IMR-90 (cell line): ENCODE measurements at regions not wholly inside any gene's neighbourhood (a gene's known extent, or its start where the extent isn't known, plus 50 kb on each side); places are given as distances from the start of the nearest gene placed in this dataset.

Source experiments
- ATAC-seq: fragments of 200-7000 bp; cut with Tn5 transposase; 2 replicates; pipeline ENCODE4 v1.9.1; 2020; ENCODE audit warnings: low read depth, mild to moderate bottlenecking, moderate library complexity
- BruUV-seq: library from RNA; stranded (reverse); fragments of 400-500 nt; replicated peaks from 2 replicates; lab custom pipeline; 2021; lab: Mats Ljungman, UMichigan
- CTCF ChIA-PET: fragments of 300-600 bp; formaldehyde crosslinking; extraction: SDS; loops from one replicate; lab custom pipeline; 2021; ENCODE audit warnings: antibody characterized with exemption; lab: Yijun Ruan, JAX
- POLR2A ChIA-PET: fragments of 300-600 bp; sonication (Branson Sonifier 250); formaldehyde crosslinking; loops from one replicate; lab custom pipeline; 2022; ENCODE audit warnings: antibody characterized with exemption; ENCODE audit not compliant: unreplicated experiment; lab: Charles Lee
- DNase-seq: peaks from one replicate; pipeline ENCODE4 v3.0.0; 2013
- H2AFZ ChIP-seq: replicated peaks from 2 replicates; pipeline ENCODE3; 2013; ENCODE audit warnings: low read length, mild to moderate bottlenecking; ENCODE audit not compliant: poor library complexity
- H2AK5ac ChIP-seq: 2 replicates; pipeline ENCODE4 v1.6.1; 2013; ENCODE audit warnings: low read depth, low read length, inconsistent platforms
- H2AK9ac ChIP-seq: replicated peaks from 2 replicates; pipeline ENCODE3; 2013; ENCODE audit warnings: mild to moderate bottlenecking, low read depth, low read length, moderate library complexity; ENCODE audit not compliant: poor library complexity
- H2BK120ac ChIP-seq: 2 replicates; pipeline ENCODE4 v1.6.1; 2013; ENCODE audit warnings: low read depth, low read length, inconsistent platforms
- H2BK15ac ChIP-seq: 3 replicates; pipeline ENCODE4 v1.6.1; 2013; ENCODE audit warnings: low read depth, low read length, inconsistent platforms
- H2BK20ac ChIP-seq: 2 replicates; pipeline ENCODE4 v1.6.1; 2013; ENCODE audit warnings: low read depth, mild to moderate bottlenecking, inconsistent platforms, low read length, moderate library complexity
- H2BK5ac ChIP-seq: 2 replicates; pipeline ENCODE4 v1.6.1; 2013; ENCODE audit warnings: mild to moderate bottlenecking, low read depth, low read length, inconsistent platforms; ENCODE audit not compliant: poor library complexity, severe bottlenecking
- H3K14ac ChIP-seq: replicated peaks from 2 replicates; pipeline ENCODE4 v1.6.1; 2013; ENCODE audit warnings: low read depth, low read length, inconsistent platforms
- H3K18ac ChIP-seq: 2 replicates; pipeline ENCODE4 v1.6.1; 2013; ENCODE audit warnings: low read depth, low read length, control low read depth
- H3K23ac ChIP-seq: 2 replicates; pipeline ENCODE4 v1.6.1; 2013; ENCODE audit warnings: low read depth, low read length, inconsistent platforms
- H3K27ac ChIP-seq: 2 replicates; pipeline ENCODE4 v1.5.1; 2013; ENCODE audit warnings: mild to moderate bottlenecking, control low read depth, low read length; ENCODE audit not compliant: insufficient read depth
- H3K27me3 ChIP-seq: 2 replicates; pipeline ENCODE4 v1.6.1; 2013; ENCODE audit warnings: low read length; ENCODE audit not compliant: control insufficient read depth, insufficient read depth
- H3K36me3 ChIP-seq: 2 replicates; pipeline ENCODE4 v1.6.1; 2013; ENCODE audit warnings: low read length, mixed read lengths; ENCODE audit not compliant: control insufficient read depth, insufficient read depth
- H3K4ac ChIP-seq: 2 replicates; pipeline ENCODE4 v1.6.1; 2013; ENCODE audit warnings: low read depth, low read length, inconsistent platforms
- H3K4me1 ChIP-seq: 2 replicates; pipeline ENCODE4 v1.6.1; 2013; ENCODE audit warnings: low read length, mixed read lengths; ENCODE audit not compliant: control insufficient read depth, insufficient read depth
- H3K4me2 ChIP-seq: 2 replicates; pipeline ENCODE4 v1.6.1; 2013; ENCODE audit warnings: low read depth, mild to moderate bottlenecking, control low read depth, low read length, moderate library complexity
- H3K4me3 ChIP-seq: 2 replicates; pipeline ENCODE4 v1.5.1; 2013; ENCODE audit warnings: low read depth, mild to moderate bottlenecking, control low read depth, low read length, moderate library complexity; ENCODE audit not compliant: insufficient read depth
- H3K56ac ChIP-seq: 2 replicates; pipeline ENCODE4 v1.6.1; 2013; ENCODE audit warnings: low read length, inconsistent platforms; ENCODE audit not compliant: insufficient read depth; ENCODE audit errors: extremely low read depth
- H3K79me1 ChIP-seq, 2 experiments: 2 replicates each; pipeline ENCODE4 v1.6.1; 2013; ENCODE audit warnings: low read length in 2 of 2, inconsistent platforms in 1 of 2, low read depth in 1 of 2
- H3K9ac ChIP-seq: 2 replicates; pipeline ENCODE4 v1.6.1; 2013; ENCODE audit warnings: low read depth, low read length, control low read depth
- H3K9me1 ChIP-seq: 2 replicates; pipeline ENCODE4 v1.6.1; 2013; ENCODE audit warnings: low read length, inconsistent platforms; ENCODE audit not compliant: insufficient read depth
- H3K9me3 ChIP-seq: 2 replicates; pipeline ENCODE4 v1.6.1; 2013; ENCODE audit warnings: low read length; ENCODE audit not compliant: control insufficient read depth, insufficient read depth
- H4K20me1 ChIP-seq: 2 replicates; pipeline ENCODE4 v1.6.1; 2013; ENCODE audit warnings: low read length, inconsistent platforms; ENCODE audit not compliant: insufficient read depth
- H4K5ac ChIP-seq: 2 replicates; pipeline ENCODE4 v1.6.1; 2013; ENCODE audit warnings: mild to moderate bottlenecking, low read depth, low read length, control low read depth
- H4K8ac ChIP-seq, 2 experiments: 2 replicates each; pipeline ENCODE4 v1.6.1; 2013; ENCODE audit warnings: low read depth in 2 of 2, low read length in 2 of 2, control low read depth in 1 of 2, inconsistent platforms in 1 of 2
- H4K91ac ChIP-seq: 2 replicates; pipeline ENCODE4 v1.6.1; 2013; ENCODE audit warnings: low read depth, low read length, inconsistent platforms; ENCODE audit not compliant: insufficient read depth
- BHLHE40 ChIP-seq: fragments of 150-350 bp; IDR thresholded peaks from 2 replicates; pipeline ENCODE4 v1.6.1; 2016; ENCODE audit warnings: mild to moderate bottlenecking, low read depth, low read length
- CTCF ChIP-seq: conservative IDR thresholded peaks from 2 replicates; pipeline ENCODE4 v1.5.1; 2012; ENCODE audit warnings: mild to moderate bottlenecking, low read depth, low read length, improper control_type of control experiment
- ELK1 ChIP-seq: fragments of 150-350 bp; IDR thresholded peaks from 2 replicates; pipeline ENCODE4 v1.6.1; 2016; ENCODE audit warnings: low read depth, mild to moderate bottlenecking, low read length, moderate library complexity, borderline replicate concordance
- FOS ChIP-seq: fragments of 150-350 bp; IDR thresholded peaks from 2 replicates; pipeline ENCODE4 v1.6.1; 2016; ENCODE audit warnings: low read depth, low read length
- MAFK ChIP-seq: IDR thresholded peaks from 2 replicates; pipeline ENCODE4 v1.6.1; 2012; ENCODE audit warnings: low read depth, low read length, improper control_type of control experiment
- MAZ ChIP-seq: IDR thresholded peaks from 2 replicates; pipeline ENCODE4 v1.6.1; 2012; ENCODE audit warnings: low read depth, mild to moderate bottlenecking, low read length, improper control_type of control experiment, moderate library complexity, borderline replicate concordance
- MXI1 ChIP-seq: IDR thresholded peaks from 2 replicates; pipeline ENCODE4 v1.6.1; 2012; ENCODE audit warnings: low read depth, mild to moderate bottlenecking, low read length, moderate library complexity, borderline replicate concordance
- NFE2L2 ChIP-seq: fragments of 150-350 bp; IDR thresholded peaks from 2 replicates; pipeline ENCODE4 v1.6.1; 2016; ENCODE audit warnings: low read depth, mild to moderate bottlenecking, low read length
- POLR2A ChIP-seq: IDR thresholded peaks from 2 replicates; pipeline ENCODE4 v1.6.1; 2012; ENCODE audit warnings: mild to moderate bottlenecking, low read depth, low read length
- SMC3 ChIP-seq: fragments of 150-350 bp; IDR thresholded peaks from 2 replicates; pipeline ENCODE4 v1.6.1; 2016; ENCODE audit warnings: low read depth, mild to moderate bottlenecking, antibody characterized with exemption, low read length, moderate library complexity
- USF2 ChIP-seq: fragments of 150-350 bp; IDR thresholded peaks from 2 replicates; pipeline ENCODE4 v1.6.1; 2017; ENCODE audit warnings: mild to moderate bottlenecking, antibody characterized with exemption, low read length, low read depth
- WGBS, 2 experiments: methylation state at CpG; one replicate each; pipeline versions ENCODE4 v1.1.5 to v1.1.7; 2013; ENCODE audit warnings: missing lambda C conversion rate in 2 of 2; ENCODE audit not compliant: insufficient read length in 1 of 2; ENCODE audit errors: extremely low coverage in 2 of 2; 5-methylcytosine and 5-hydroxymethylcytosine counted together
- dilution Hi-C: fragments of 300-500 bp; cut with HindIII; formaldehyde crosslinking; loops from one replicate; pipeline ENCODE4 v1.14.3; 2018; ENCODE audit warnings: low sequenced_read_pairs; ENCODE audit not compliant: unreplicated experiment
- in situ Hi-C: fragments of 300-500 bp; cut with MboI; formaldehyde crosslinking; loops from 3 replicates; pipeline ENCODE4 v1.14.3; 2019; ENCODE audit warnings: low sequenced_read_pairs, inconsistent platforms, mixed read lengths
- intact Hi-C: fragments of 100-400 bp; cut with micrococcal nuclease; formaldehyde crosslinking; loops from 2 replicates; pipeline ENCODE4 v1.10.0; 2022

GRCh38 chr3:65194744-65195143, 506.9 kb upstream of the ADAMTS9 start:
- H4K5ac ChIP-seq: no peak overlapping the region
- no peak for ATAC-seq
- no peak overlapping the region for H4K8ac ChIP-seq
- in situ Hi-C loops: no loop called here
- H2AK5ac ChIP-seq: no peak overlapping the region
- no peaks in the 10 kb centered on the region for H4K20me1 ChIP-seq
- no peak overlapping the region for H3K4ac ChIP-seq
- peaks cover 2% of the 10 kb centered on the region; the same call in 1 of the 2 replicates for H3K27me3 ChIP-seq
- no peak overlapping the region for H3K18ac ChIP-seq
- no peak overlapping the region for H2BK5ac ChIP-seq
- no CpG with 5 or more reads among the region's 4 CpGs for WGBS, 2 experiments
- no peak overlapping the region for H2BK15ac ChIP-seq
- H3K56ac ChIP-seq: no peak overlapping the region
- H2AFZ ChIP-seq: no peak overlapping the region
- no peak overlapping the region for H3K4me3 ChIP-seq
- no peak overlapping the region for H3K27ac ChIP-seq
- H3K23ac ChIP-seq: no peak overlapping the region
- H2BK120ac ChIP-seq: no peak overlapping the region
- H3K9me3 ChIP-seq: no peaks in the 10 kb centered on the region
- H3K9ac ChIP-seq: no peak overlapping the region
- H3K4me2 ChIP-seq: no peak overlapping the region
- no peak overlapping the region for H3K14ac ChIP-seq
- no TSS peak for BruUV-seq
- no peak overlapping the region for H4K91ac ChIP-seq
- no peak for DNase-seq
- TF ChIP-seq BHLHE40 (no peak), USF2 (no peak), ELK1 (no peak), CTCF (no peak), MAZ (no peak), MAFK (no peak), SMC3 (no peak), NFE2L2 (no peak), MXI1 (no peak), FOS (no peak), POLR2A (no peak)
- no peaks in the 10 kb centered on the region for H3K9me1 ChIP-seq
- ChIA-PET CTCF (no interaction called here), POLR2A (no interaction called here)
- no peak overlapping the region for H2BK20ac ChIP-seq
- no peak overlapping the region for H2AK9ac ChIP-seq
- intact Hi-C loops: no loop called here
- no peaks in the 10 kb centered on the region for H3K4me1 ChIP-seq
- H3K36me3 ChIP-seq: no peaks in the 10 kb centered on the region
- no peaks in the 10 kb centered on the region for H3K79me1 ChIP-seq
- dilution Hi-C loops: no loop called here
